H7 (cell line): ENCODE measurements at regions not wholly inside any gene's neighbourhood (a gene's known extent, or its start where the extent isn't known, plus 50 kb on each side); places are given as distances from the start of the nearest gene placed in this dataset.
"Not testable (repeated sequence)": the region's sequence is repeated elsewhere in the genome, so short reads cannot be mapped to it uniquely, and the experiment has no call there.

Experiments
- DNase-seq: peaks from one replicate; pipeline ENCODE4 v3.0.0; 2012
- H3K27me3 ChIP-seq: 2 replicates; pipeline ENCODE4 v1.6.0; 2011; ENCODE audit warnings: mild to moderate bottlenecking, low read length; ENCODE audit not compliant: control insufficient read depth, insufficient read depth
- H3K36me3 ChIP-seq: replicated peaks from 2 replicates; pipeline ENCODE4 v1.5.1; 2011; ENCODE audit warnings: low read length; ENCODE audit not compliant: control insufficient read depth, insufficient read depth
- H3K4me3 ChIP-seq: 2 replicates; pipeline ENCODE4 v1.5.1; 2011; ENCODE audit warnings: low read depth, mild to moderate bottlenecking, control low read depth, low read length, moderate library complexity; ENCODE audit not compliant: insufficient read depth

- H3K36me3 ChIP-seq = no peaks in the 10 kb centered on the region
- H3K27me3 ChIP-seq = no peaks in the 10 kb centered on the region
- DNase-seq = no peak
- H3K4me3 ChIP-seq = no peak overlapping the region
Measured at GRCh38 chr5:60453186-60453976, 246.6 kb downstream of the DEPDC1B start.

- no peaks in the 10 kb centered on the region for H3K27me3 ChIP-seq
- H3K36me3 ChIP-seq = no peaks in the 10 kb centered on the region
- H3K4me3 ChIP-seq = no peak overlapping the region
- no peak for DNase-seq
Measured at GRCh38 chr5:60448600-60448999, 251.4 kb downstream of the DEPDC1B start.

- DNase-seq = no peak
- H3K27me3 ChIP-seq = no peaks in the 10 kb centered on the region
- no peaks in the 10 kb centered on the region for H3K36me3 ChIP-seq
- no peak overlapping the region for H3K4me3 ChIP-seq
Measured at GRCh38 chr5:60447488-60447920, 252.5 kb downstream of the DEPDC1B start.

- no peaks in the 10 kb centered on the region for H3K27me3 ChIP-seq
- no peaks in the 10 kb centered on the region for H3K36me3 ChIP-seq
- no peak overlapping the region for H3K4me3 ChIP-seq
- DNase-seq = no peak
Measured at GRCh38 chr5:60446917-60447316, 253.0 kb downstream of the DEPDC1B start.

GRCh38 chr5:60445921-60446320 lies 254.0 kb downstream of the DEPDC1B start:
- DNase-seq = no peak
- Histone ChIP-seq H3K27me3 (no peaks in the 10 kb centered on the region), H3K4me3 (no peak overlapping the region), H3K36me3 (no peaks in the 10 kb centered on the region)

DNA sequence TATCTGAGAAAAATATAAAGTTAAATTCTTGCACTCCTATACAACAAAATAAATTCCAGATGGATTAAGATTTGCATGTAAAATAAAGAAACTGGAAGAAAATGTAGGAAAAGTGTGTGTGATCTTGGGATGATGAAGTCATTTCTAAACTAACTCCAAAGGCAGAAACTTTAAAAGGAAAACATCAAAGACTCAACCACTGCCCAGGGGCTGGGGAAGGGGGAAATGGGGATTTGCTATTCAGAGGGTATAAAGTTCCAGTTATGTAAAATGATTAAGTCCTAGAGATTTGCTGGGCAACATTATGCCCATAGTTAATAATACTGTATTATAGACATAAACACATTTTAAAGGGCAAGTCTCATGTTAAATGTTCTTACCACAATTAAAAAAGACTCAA lies 254.5 kb downstream of the DEPDC1B start:
- H3K4me3 ChIP-seq = no peak overlapping the region
- H3K36me3 ChIP-seq = no peaks in the 10 kb centered on the region
- H3K27me3 ChIP-seq = no peaks in the 10 kb centered on the region
- DNase-seq = no peak

- Histone ChIP-seq H3K36me3 (no peaks in the 10 kb centered on the region), H3K4me3 (no peak overlapping the region), H3K27me3 (no peaks in the 10 kb centered on the region)
- DNase-seq = no peak
Measured at GRCh38 chr5:60444661-60445360, 255.2 kb downstream of the DEPDC1B start.

DNA sequence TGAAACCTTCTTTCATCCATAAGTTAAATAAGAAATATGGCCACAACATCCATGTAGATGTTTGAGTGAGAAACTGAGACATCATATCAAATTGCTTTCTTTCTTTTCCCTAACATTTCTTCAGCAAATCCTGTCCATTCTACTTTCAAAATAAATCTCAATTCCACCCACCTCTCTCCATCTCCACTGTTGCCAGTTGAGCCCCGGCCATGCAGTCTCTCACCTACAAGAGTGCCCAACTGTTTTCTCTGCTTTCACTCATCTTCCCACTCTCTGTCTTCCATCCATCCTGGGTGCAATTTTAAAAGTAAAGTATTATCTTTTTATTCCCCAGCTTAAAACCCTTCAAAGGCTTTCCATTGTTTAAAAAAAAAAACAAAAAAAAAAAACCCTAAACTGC lies 260.4 kb downstream of the DEPDC1B start:
- no peak for DNase-seq
- Histone ChIP-seq H3K4me3 (no peak overlapping the region), H3K36me3 (no peaks in the 10 kb centered on the region), H3K27me3 (no peaks in the 10 kb centered on the region)

GRCh38 chr5:60437308-60437707 lies 262.7 kb downstream of the DEPDC1B start:
- Histone ChIP-seq H3K27me3 (no peaks in the 10 kb centered on the region), H3K4me3 (no peak overlapping the region), H3K36me3 (no peaks in the 10 kb centered on the region)
- no peak for DNase-seq

DNA sequence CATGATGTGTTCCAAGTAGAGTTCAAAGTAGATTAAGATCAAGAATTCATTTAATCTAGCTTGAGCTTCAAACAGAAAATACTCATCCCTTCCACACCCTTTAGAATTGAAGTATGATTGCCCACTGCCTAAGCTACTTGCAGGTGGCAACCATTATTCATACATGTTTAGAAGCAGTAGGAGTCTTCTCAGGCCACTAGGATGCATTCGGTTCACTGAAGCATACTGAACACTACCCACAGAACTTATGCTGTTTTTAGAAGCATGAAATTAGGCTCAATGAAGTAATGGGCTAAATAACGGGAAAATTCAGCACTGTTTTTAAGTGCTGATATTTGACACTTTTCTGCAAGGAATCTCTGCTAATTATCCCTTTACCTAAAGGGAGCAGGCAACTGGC lies 263.4 kb downstream of the DEPDC1B start:
- H3K27me3 ChIP-seq = no peaks in the 10 kb centered on the region
- H3K36me3 ChIP-seq = no peaks in the 10 kb centered on the region
- no peak overlapping the region for H3K4me3 ChIP-seq
- no peak for DNase-seq

DNA sequence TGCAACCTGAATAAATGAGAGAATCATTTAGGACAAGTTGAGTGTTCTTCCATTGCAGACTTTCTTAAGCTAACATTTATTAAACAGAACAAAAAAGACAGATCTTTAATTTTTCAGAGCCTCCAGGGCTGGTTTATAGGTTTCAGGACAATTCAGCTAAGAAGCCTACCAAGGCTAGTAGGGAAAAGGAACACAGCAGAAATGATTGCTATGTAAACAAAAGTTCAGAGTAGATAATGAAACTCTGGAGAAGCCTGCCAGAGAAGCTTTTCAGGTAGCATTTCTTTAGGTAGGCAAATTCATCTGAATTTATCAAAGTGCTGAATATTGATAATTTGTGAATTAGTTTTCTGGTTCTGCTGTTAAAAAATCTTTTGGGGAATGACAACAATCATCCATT lies 264.2 kb downstream of the DEPDC1B start:
- Histone ChIP-seq H3K4me3 (no peak overlapping the region), H3K27me3 (no peaks in the 10 kb centered on the region), H3K36me3 (no peaks in the 10 kb centered on the region)
- DNase-seq = no peak

- not testable (repeated sequence) for H3K4me3 ChIP-seq, H3K36me3 ChIP-seq, DNase-seq, H3K27me3 ChIP-seq
Measured at GRCh38 chr5:60426189-60426588, 273.8 kb downstream of the DEPDC1B start.

DNA sequence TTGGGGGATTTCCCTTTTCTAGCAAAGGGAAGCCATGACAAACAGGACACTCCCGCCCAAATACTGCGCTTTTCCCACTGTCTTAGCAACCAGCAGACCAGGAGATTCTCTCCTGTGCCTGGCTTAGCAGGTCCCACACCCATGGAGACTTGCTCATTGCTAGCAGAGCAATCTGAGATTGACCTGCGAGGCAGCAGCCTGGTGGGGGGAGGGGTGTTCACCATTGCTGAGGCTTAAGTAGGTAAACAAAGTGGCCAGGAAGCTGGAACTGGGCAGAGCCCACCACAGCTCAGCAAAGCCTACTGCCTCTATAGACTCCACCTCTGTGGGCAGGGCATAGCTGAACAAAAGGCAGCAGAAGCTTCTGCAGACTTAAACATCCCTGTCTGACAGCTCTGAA lies 279.2 kb downstream of the DEPDC1B start:
- not testable (repeated sequence) for H3K36me3 ChIP-seq, H3K4me3 ChIP-seq, DNase-seq, H3K27me3 ChIP-seq

GRCh38 chr5:60417500-60418181 lies 282.3 kb downstream of the DEPDC1B start:
- Histone ChIP-seq H3K4me3 (no peak overlapping the region), H3K36me3 (no peaks in the 10 kb centered on the region), H3K27me3 (no peaks in the 10 kb centered on the region)
- no peak for DNase-seq

DNA sequence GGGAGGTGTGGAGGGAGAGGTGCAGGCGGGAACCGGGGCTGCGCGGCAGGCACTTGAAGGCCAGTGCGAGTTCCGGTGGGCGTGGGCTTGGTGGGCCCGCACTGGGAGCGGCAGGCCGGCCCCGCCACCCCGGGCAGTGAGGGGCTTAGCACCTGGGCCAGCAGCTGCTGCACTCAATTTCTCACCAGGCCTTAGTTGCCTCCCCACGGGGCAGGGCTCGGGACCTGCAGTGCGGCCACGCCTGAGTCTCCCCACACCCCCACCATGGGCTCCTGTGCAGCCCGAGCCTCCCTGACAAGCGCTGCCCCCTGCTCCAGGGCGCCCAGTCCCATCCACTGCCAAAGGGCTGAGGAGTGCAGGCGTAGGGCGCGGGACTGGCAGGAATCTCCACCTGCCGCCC lies 284.5 kb downstream of the DEPDC1B start:
- H3K36me3 ChIP-seq = no peaks in the 10 kb centered on the region
- H3K4me3 ChIP-seq = no peak overlapping the region
- no peak for DNase-seq
- no peaks in the 10 kb centered on the region for H3K27me3 ChIP-seq
